HCT116 (cell line): ENCODE measurements at regions not wholly inside any gene's neighbourhood (a gene's known extent, or its start where the extent isn't known, plus 50 kb on each side); places are given as distances from the start of the nearest gene placed in this dataset.

Experiments used
- ATAC-seq: fragments of 200-7000 bp; cut with Tn5 transposase; 2 replicates; pipeline ENCODE4 v1.9.1; 2020; ENCODE audit warnings: mild to moderate bottlenecking, moderate library complexity
- BruUV-seq: library from RNA; stranded (reverse); fragments of 400-500 nt; replicated peaks from 2 replicates; lab custom pipeline; 2021; lab: Mats Ljungman, UMichigan
- CTCF ChIA-PET: fragments of 300-600 bp; sonication (Branson Sonifier 250); formaldehyde crosslinking; loops from one replicate; lab custom pipeline; 2021; ENCODE audit warnings: antibody characterized with exemption; lab: Charles Lee
- POLR2A ChIA-PET: fragments of 300-600, 350-600 bp; sonication (Branson Sonifier 250); formaldehyde crosslinking; loops from one replicate; lab custom pipeline; 2021; ENCODE audit warnings: antibody characterized with exemption; lab: Charles Lee
- RAD21 ChIA-PET, 2 experiments: fragments of 300-600 bp; sonication (Branson Sonifier 250); formaldehyde crosslinking; loops; one replicate each; lab custom pipeline; 2023; ENCODE audit warnings: low total read pairs in 2 of 2; ENCODE audit not compliant: uncharacterized antibody in 2 of 2, unreplicated experiment in 2 of 2, low non-redundant PET in 1 of 2; lab: Charles Lee
- DNase-seq: peaks from one replicate; pipeline ENCODE4 v3.0.0-alpha.2; 2010; ENCODE audit warnings: low read depth, low spot score
- H2AFZ ChIP-seq: fragments of 200-600 bp; shearing (Covaris generic), sonication (generic); 2 replicates; pipeline ENCODE4 v1.6.1; 2017; ENCODE audit warnings: low read depth, mixed run types, mixed read lengths, antibody characterized with exemption, low read length; ENCODE audit not compliant: poor library complexity, severe bottlenecking
- H3K27ac ChIP-seq: 2 replicates; pipeline ENCODE4 v1.5.1; 2012; ENCODE audit warnings: low read depth, low read length
- H3K27me3 ChIP-seq: fragments of 200-600 bp; sonication (generic); 2 replicates; pipeline ENCODE4 v1.6.1; 2016; ENCODE audit warnings: mixed run types, low read length, mixed read lengths; ENCODE audit not compliant: insufficient read depth
- H3K36me3 ChIP-seq, 2 experiments: fragments of 200-500 bp in 1 of 2; fragments of 200-600 bp in 1 of 2; sonication (Bioruptor generic) in 1 of 2; sonication (generic) in 1 of 2; 2 replicates each; pipeline versions ENCODE4 v1.5.1 to v1.6.1; 2014 to 2016; ENCODE audit warnings: low read length in 2 of 2, inconsistent platforms in 1 of 2, mixed read lengths in 1 of 2, mixed run types in 1 of 2; ENCODE audit not compliant: insufficient read depth in 2 of 2, control insufficient read depth in 1 of 2
- H3K4me1 ChIP-seq, 2 experiments: fragments of 200-600 bp in 1 of 2; sonication (generic) in 1 of 2; 2 replicates each; pipeline versions ENCODE4 v1.5.1 to v1.6.1; 2012 to 2017; ENCODE audit warnings: low read length in 2 of 2, inconsistent platforms in 1 of 2, mild to moderate bottlenecking in 1 of 2, mixed read lengths in 1 of 2, mixed run types in 1 of 2, moderate library complexity in 1 of 2; ENCODE audit not compliant: insufficient read depth in 2 of 2, control insufficient read depth in 1 of 2
- H3K4me2 ChIP-seq: fragments of 200-600 bp; sonication (generic); 2 replicates; pipeline ENCODE4 v1.6.1; 2017; ENCODE audit warnings: mixed run types, low read length, mixed read lengths
- H3K4me3 ChIP-seq, 2 experiments: fragments of 200-600 bp in 1 of 2; sonication (generic) in 1 of 2; replicated peaks in 1 of 2; 2 replicates each; pipeline ENCODE4 v1.5.1; 2011 to 2016; ENCODE audit warnings: low read length in 2 of 2, control low read depth in 1 of 2, low read depth in 1 of 2, mild to moderate bottlenecking in 1 of 2, mixed read lengths in 1 of 2, mixed run types in 1 of 2
- H3K79me2 ChIP-seq: fragments of 200-600 bp; sonication (generic); 2 replicates; pipeline ENCODE4 v1.6.1; 2017; ENCODE audit warnings: mild to moderate bottlenecking, mixed run types, low read length, moderate library complexity, mixed read lengths; ENCODE audit not compliant: insufficient read depth
- H3K9ac ChIP-seq: fragments of 200-600 bp; sonication (generic); 2 replicates; pipeline ENCODE4 v1.6.1; 2016; ENCODE audit warnings: low read length, mixed read lengths
- H3K9me2 ChIP-seq: fragments of 200-600 bp; sonication (generic), shearing (Covaris generic); 2 replicates; pipeline ENCODE4 v1.6.1; 2017; ENCODE audit warnings: mixed run types, mild to moderate bottlenecking, moderate library complexity; ENCODE audit not compliant: insufficient read depth
- H3K9me3 ChIP-seq, 2 experiments: fragments of 200-500 bp in 1 of 2; fragments of 200-600 bp in 1 of 2; sonication (Bioruptor generic) in 1 of 2; sonication (generic) in 1 of 2; 2 replicates each; pipeline ENCODE4 v1.6.1; 2014 to 2017; ENCODE audit warnings: low read length in 2 of 2, mixed read lengths in 2 of 2, inconsistent platforms in 1 of 2, low read depth in 1 of 2, mild to moderate bottlenecking in 1 of 2, mixed run types in 1 of 2, moderate library complexity in 1 of 2; ENCODE audit not compliant: control insufficient read depth in 1 of 2, insufficient read depth in 1 of 2
- H4K20me1 ChIP-seq: fragments of 200-600 bp; sonication (generic), shearing (Covaris generic); 2 replicates; pipeline ENCODE4 v1.6.1; 2017; ENCODE audit warnings: mixed run types, mild to moderate bottlenecking, moderate library complexity; ENCODE audit not compliant: insufficient read depth
- CEBPB ChIP-seq: IDR thresholded peaks from 2 replicates; pipeline ENCODE4 v1.6.1; 2012; ENCODE audit warnings: low read depth
- EGR1 ChIP-seq: IDR thresholded peaks from 2 replicates; pipeline ENCODE4 v1.6.1; 2012; ENCODE audit warnings: low read depth
- ELF1 ChIP-seq: IDR thresholded peaks from 2 replicates; pipeline ENCODE4 v1.6.1; 2012; ENCODE audit warnings: low read depth, borderline replicate concordance
- EZH2 ChIP-seq: fragments of 200-600 bp; sonication (generic); IDR thresholded peaks from 2 replicates; pipeline ENCODE4 v1.6.1; 2017; ENCODE audit warnings: antibody characterized with exemption, mixed run types
- EZH2phosphoT487 ChIP-seq: fragments of 200-600 bp; IDR thresholded peaks from 2 replicates; pipeline ENCODE4 v1.6.1; 2018; ENCODE audit warnings: antibody characterized with exemption, borderline replicate concordance
- FOSL1 ChIP-seq: IDR thresholded peaks from 2 replicates; pipeline ENCODE4 v1.6.1; 2012; ENCODE audit warnings: low read depth
- POLR2A ChIP-seq: IDR thresholded peaks from 2 replicates; pipeline ENCODE4 v1.7.0; 2011; ENCODE audit warnings: borderline replicate concordance; ENCODE audit not compliant: insufficient read depth, insufficient read length; ENCODE audit errors: extremely low read depth
- RAD21 ChIP-seq: IDR thresholded peaks from 2 replicates; pipeline ENCODE4 v1.6.1; 2012; ENCODE audit warnings: low read depth, mild to moderate bottlenecking
- SIN3A ChIP-seq: IDR thresholded peaks from 2 replicates; pipeline ENCODE4 v1.6.1; 2012; ENCODE audit warnings: low read depth
- ZBTB33 ChIP-seq: IDR thresholded peaks from 2 replicates; pipeline ENCODE4 v1.6.1; 2011; ENCODE audit warnings: mild to moderate bottlenecking, low read length, moderate library complexity; ENCODE audit not compliant: insufficient replicate concordance; ENCODE audit errors: extremely low read depth
- intact Hi-C: fragments of 100-400 bp; cut with micrococcal nuclease; formaldehyde crosslinking; loops from 2 replicates; pipeline ENCODE4 v1.10.0; 2022

- no peaks in the 10 kb centered on the region for H3K4me1 ChIP-seq
- H3K4me3 ChIP-seq: no peak overlapping the region
- H3K27ac ChIP-seq: no peak overlapping the region
- H3K9ac ChIP-seq: no peak overlapping the region
- ChIA-PET POLR2A (no interaction called here), RAD21 (no interaction called here)
- BruUV-seq: no TSS peak
- H3K4me2 ChIP-seq: no peak overlapping the region
- ATAC-seq (no peak), DNase-seq (no peak)
- no peaks in the 10 kb centered on the region for H4K20me1 ChIP-seq
- no peaks in the 10 kb centered on the region for H3K9me2 ChIP-seq
- no peaks in the 10 kb centered on the region for H3K27me3 ChIP-seq
- TF ChIP-seq CEBPB (no peak), ELF1 (no peak), POLR2A (no peak), RAD21 (no peak), EGR1 (no peak), SIN3A (no peak), FOSL1 (no peak), EZH2 (no peak), EZH2phosphoT487 (no peak), ZBTB33 (no peak)
- TF ChIP-seq, all 23 proteins: peak for 0
- Histone ChIP-seq H3K36me3 (no peaks in the 10 kb centered on the region), H3K79me2 (no peaks in the 10 kb centered on the region), H3K9me3 (peaks cover 0 to 4% of the 10 kb centered on the region in 2 experiments; a peak in 2 of 4 replicates), H2AFZ (no peak overlapping the region)
- CTCF ChIA-PET: no interaction called here
- intact Hi-C loops: no loop called here
Observed at GRCh38 chr4:23654791-23655190, 235.1 kb downstream of the PPARGC1A start.
